HFFc6 (cell line): ENCODE measurements at regions not wholly inside any gene's neighbourhood (a gene's known extent, or its start where the extent isn't known, plus 50 kb on each side); places are given as distances from the start of the nearest gene placed in this dataset.

Source experiments
- DNase-seq: peaks from one replicate; pipeline ENCODE4 v3.0.0-alpha.2; 2018
- H3K27ac Mint-ChIP-seq: 2 replicates; pipeline ENCODE4 v1.8.0; 2020; ENCODE audit warnings: mild to moderate bottlenecking, mixed read lengths
- H3K27me3 Mint-ChIP-seq: 2 replicates; pipeline ENCODE4 v1.8.0; 2021; ENCODE audit warnings: mild to moderate bottlenecking, moderate library complexity, mixed read lengths; ENCODE audit not compliant: insufficient read depth
- H3K36me3 Mint-ChIP-seq: 2 replicates; pipeline ENCODE4 v1.8.0; 2021; ENCODE audit warnings: low read depth, mixed read lengths
- H3K4me1 Mint-ChIP-seq: 2 replicates; pipeline ENCODE4 v1.8.0; 2020; ENCODE audit warnings: low read depth, mixed read lengths
- H3K4me3 Mint-ChIP-seq: 2 replicates; pipeline ENCODE4 v1.8.0; 2020; ENCODE audit warnings: mild to moderate bottlenecking, moderate library complexity, mixed read lengths
- H3K9me3 Mint-ChIP-seq: 2 replicates; pipeline ENCODE4 v1.8.0; 2020; ENCODE audit warnings: mild to moderate bottlenecking, mixed read lengths
- TF ChIP-seq, protein P1 (sequence below): fragments of 200-600 bp; sonication (generic); IDR thresholded peaks from 2 replicates; pipeline ENCODE4 v1.5.0; 2021; ENCODE audit warnings: antibody characterized with exemption, mild to moderate bottlenecking

GRCh38 chr1:239799617-239800016, 292.1 kb upstream of the FMN2 start:
- H3K9me3 Mint-ChIP-seq, result peaks cover 3% of the 10 kb centered on the region; the same call in 1 of the 2 replicates
- peaks cover 7% of the 10 kb centered on the region; the same call in 1 of the 2 replicates for H3K4me1 Mint-ChIP-seq
- H3K27me3 Mint-ChIP-seq, result peaks cover 4% of the 10 kb centered on the region
- no peak overlapping the region for H3K27ac Mint-ChIP-seq
- peaks cover 5% of the 10 kb centered on the region; the same call in 1 of the 2 replicates for H3K36me3 Mint-ChIP-seq
- no peak overlapping the region for H3K4me3 Mint-ChIP-seq
- DNase-seq, result no peak
- TF ChIP-seq, protein P1, sequence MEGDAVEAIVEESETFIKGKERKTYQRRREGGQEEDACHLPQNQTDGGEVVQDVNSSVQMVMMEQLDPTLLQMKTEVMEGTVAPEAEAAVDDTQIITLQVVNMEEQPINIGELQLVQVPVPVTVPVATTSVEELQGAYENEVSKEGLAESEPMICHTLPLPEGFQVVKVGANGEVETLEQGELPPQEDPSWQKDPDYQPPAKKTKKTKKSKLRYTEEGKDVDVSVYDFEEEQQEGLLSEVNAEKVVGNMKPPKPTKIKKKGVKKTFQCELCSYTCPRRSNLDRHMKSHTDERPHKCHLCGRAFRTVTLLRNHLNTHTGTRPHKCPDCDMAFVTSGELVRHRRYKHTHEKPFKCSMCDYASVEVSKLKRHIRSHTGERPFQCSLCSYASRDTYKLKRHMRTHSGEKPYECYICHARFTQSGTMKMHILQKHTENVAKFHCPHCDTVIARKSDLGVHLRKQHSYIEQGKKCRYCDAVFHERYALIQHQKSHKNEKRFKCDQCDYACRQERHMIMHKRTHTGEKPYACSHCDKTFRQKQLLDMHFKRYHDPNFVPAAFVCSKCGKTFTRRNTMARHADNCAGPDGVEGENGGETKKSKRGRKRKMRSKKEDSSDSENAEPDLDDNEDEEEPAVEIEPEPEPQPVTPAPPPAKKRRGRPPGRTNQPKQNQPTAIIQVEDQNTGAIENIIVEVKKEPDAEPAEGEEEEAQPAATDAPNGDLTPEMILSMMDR, result no peak

DNA sequence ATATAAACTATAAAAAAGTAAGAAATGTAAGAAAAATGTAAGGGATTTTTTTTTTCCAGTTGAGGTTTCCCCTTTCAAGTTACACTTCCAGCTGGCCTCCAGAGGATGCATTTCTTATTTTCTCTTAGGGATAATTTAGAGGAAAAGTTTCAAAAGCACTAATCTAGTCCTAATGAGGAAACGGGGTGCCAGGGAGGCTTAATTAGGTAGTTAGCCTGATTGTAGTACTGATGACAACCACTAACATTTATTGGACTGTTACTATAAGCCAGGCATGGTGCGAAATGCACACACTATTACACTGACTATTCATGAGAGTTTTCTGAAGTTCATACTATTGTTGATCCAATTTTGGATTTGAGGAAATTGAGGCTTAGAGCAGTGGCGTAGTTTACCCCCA, 290.8 kb upstream of the FMN2 start:
- no peak overlapping the region for H3K27ac Mint-ChIP-seq
- DNase-seq, result no peak
- no peak overlapping the region for H3K4me3 Mint-ChIP-seq
- H3K4me1 Mint-ChIP-seq, result peaks cover 14% of the 10 kb centered on the region
- peaks cover 5% of the 10 kb centered on the region; the same call in 1 of the 2 replicates for H3K36me3 Mint-ChIP-seq
- H3K9me3 Mint-ChIP-seq, result peaks cover 3% of the 10 kb centered on the region; the same call in 1 of the 2 replicates
- TF ChIP-seq, protein P1, result no peak
- H3K27me3 Mint-ChIP-seq, result peaks cover 4% of the 10 kb centered on the region

DNA sequence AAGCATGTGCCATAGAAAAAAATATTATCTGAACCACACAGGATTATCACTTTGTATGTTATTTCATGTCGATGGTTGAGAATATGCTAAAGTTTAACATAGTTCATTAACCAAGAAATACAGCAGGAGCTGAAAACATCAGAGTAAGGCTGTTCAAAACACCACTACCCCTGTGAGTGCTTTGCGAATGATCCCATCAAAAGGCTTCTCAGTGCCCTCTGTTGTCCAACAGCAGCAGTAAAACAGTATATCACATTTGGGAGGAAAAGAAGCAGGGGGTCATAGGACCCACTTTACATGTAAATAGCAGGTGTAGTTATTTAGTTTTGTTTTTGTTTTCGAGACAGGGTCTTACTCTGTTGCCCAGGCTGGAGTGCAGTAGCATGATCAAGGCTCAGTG, 289.4 kb upstream of the FMN2 start:
- H3K4me3 Mint-ChIP-seq, result no peak overlapping the region
- H3K36me3 Mint-ChIP-seq, result peaks cover 5% of the 10 kb centered on the region; the same call in 1 of the 2 replicates
- H3K27me3 Mint-ChIP-seq, result peaks cover 4% of the 10 kb centered on the region
- H3K9me3 Mint-ChIP-seq, result peaks cover 3% of the 10 kb centered on the region; the same call in 1 of the 2 replicates
- H3K27ac Mint-ChIP-seq, result no peak overlapping the region
- TF ChIP-seq, protein P1, result no peak
- no peak for DNase-seq
- peaks cover 19% of the 10 kb centered on the region for H3K4me1 Mint-ChIP-seq

- TF ChIP-seq, protein P1, result no peak
- Mint-ChIP-seq H3K4me1 (peaks cover 19% of the 10 kb centered on the region), H3K36me3 (peaks cover 2% of the 10 kb centered on the region; the same call in 1 of the 2 replicates), H3K27ac (no peak overlapping the region), H3K9me3 (peaks cover 2% of the 10 kb centered on the region; the same call in 1 of the 2 replicates), H3K4me3 (no peak overlapping the region), H3K27me3 (peaks cover 4% of the 10 kb centered on the region)
- no peak for DNase-seq
Measured at GRCh38 chr1:239803781-239804180, 287.9 kb upstream of the FMN2 start.

- no peak for DNase-seq
- TF ChIP-seq, protein P1, result no peak
Measured at GRCh38 chr1:239804266-239804665, 287.4 kb upstream of the FMN2 start.

GRCh38 chr1:239805042-239805441, 286.6 kb upstream of the FMN2 start:
- Mint-ChIP-seq H3K36me3 (no peaks in the 10 kb centered on the region), H3K4me1 (peaks cover 28% of the 10 kb centered on the region), H3K9me3 (0 out of 2 replicates have a peak, but pooled peaks cover 5% of the 10 kb centered on the region), H3K27ac (no peak overlapping the region), H3K27me3 (no peaks in the 10 kb centered on the region; the same call in none of the 2 replicates), H3K4me3 (no peak overlapping the region)
- no peak for DNase-seq
- TF ChIP-seq, protein P1, result no peak

More at GRCh38 chr1:239804266-239804665, 287.4 kb upstream of the FMN2 start:
- Mint-ChIP-seq H3K4me3 (no peak overlapping the region), H3K4me1 (peaks cover 20% of the 10 kb centered on the region), H3K27me3 (no peaks in the 10 kb centered on the region; the same call in 1 of the 2 replicates), H3K9me3 (0 out of 2 replicates have a peak, but pooled peaks cover 1% of the 10 kb centered on the region), H3K27ac (no peak overlapping the region), H3K36me3 (no peaks in the 10 kb centered on the region)
